Activated naive CD4-positive, alpha-beta T cell treated with anti-CD3 and anti-CD28 coated beads, Interleukin-2, amount 50 U/mL, for 24 hours (primary cell): ENCODE measurements at regions not wholly inside any gene's neighbourhood (a gene's known extent, or its start where the extent isn't known, plus 50 kb on each side); places are given as distances from the start of the nearest gene placed in this dataset.

Source experiments
- H3K27ac Mint-ChIP-seq: one replicate; pipeline ENCODE4 v1.8.0; 2021; ENCODE audit warnings: mild to moderate bottlenecking, mixed read lengths
- H3K27me3 Mint-ChIP-seq: one replicate; pipeline ENCODE4 v1.8.0; 2021; ENCODE audit warnings: mixed read lengths
- H3K36me3 Mint-ChIP-seq: one replicate; pipeline ENCODE4 v1.8.0; 2021; ENCODE audit warnings: mixed read lengths
- H3K4me1 Mint-ChIP-seq: one replicate; pipeline ENCODE4 v1.8.0; 2021; ENCODE audit warnings: mixed read lengths
- H3K4me3 Mint-ChIP-seq: one replicate; pipeline ENCODE4 v1.8.0; 2021; ENCODE audit warnings: mild to moderate bottlenecking, mixed read lengths
- H3K9me3 Mint-ChIP-seq: one replicate; pipeline ENCODE4 v1.8.0; 2021; ENCODE audit warnings: mixed read lengths

GRCh38 chr10:131513901-131514300 lies 202.4 kb upstream of the TCERG1L start:
- Mint-ChIP-seq H3K9me3 (no peaks in the 10 kb centered on the region), H3K27ac (no peak overlapping the region), H3K4me3 (no peak overlapping the region), H3K36me3 (no peaks in the 10 kb centered on the region), H3K4me1 (no peaks in the 10 kb centered on the region), H3K27me3 (no peaks in the 10 kb centered on the region)

- no peak overlapping the region for H3K27ac Mint-ChIP-seq
- no peaks in the 10 kb centered on the region for H3K4me1 Mint-ChIP-seq
- H3K27me3 Mint-ChIP-seq: peaks cover 2% of the 10 kb centered on the region
- H3K9me3 Mint-ChIP-seq: no peaks in the 10 kb centered on the region
- H3K36me3 Mint-ChIP-seq: no peaks in the 10 kb centered on the region
- H3K4me3 Mint-ChIP-seq: no peak overlapping the region
Measured at GRCh38 chr10:131514454-131514853, 202.9 kb upstream of the TCERG1L start.

- H3K36me3 Mint-ChIP-seq: no peaks in the 10 kb centered on the region
- peaks cover 3% of the 10 kb centered on the region for H3K27me3 Mint-ChIP-seq
- no peaks in the 10 kb centered on the region for H3K4me1 Mint-ChIP-seq
- H3K9me3 Mint-ChIP-seq: no peaks in the 10 kb centered on the region
- no peak overlapping the region for H3K4me3 Mint-ChIP-seq
- H3K27ac Mint-ChIP-seq: no peak overlapping the region
Measured at GRCh38 chr10:131516285-131516684, 204.8 kb upstream of the TCERG1L start.

GRCh38 chr10:131517781-131518180 lies 206.3 kb upstream of the TCERG1L start:
- H3K9me3 Mint-ChIP-seq: no peaks in the 10 kb centered on the region
- H3K27ac Mint-ChIP-seq: no peak overlapping the region
- peaks cover 3% of the 10 kb centered on the region for H3K27me3 Mint-ChIP-seq
- no peak overlapping the region for H3K4me3 Mint-ChIP-seq
- H3K4me1 Mint-ChIP-seq: no peaks in the 10 kb centered on the region
- no peaks in the 10 kb centered on the region for H3K36me3 Mint-ChIP-seq

GRCh38 chr10:131519723-131520605 lies 208.4 kb upstream of the TCERG1L start:
- Mint-ChIP-seq H3K27me3 (peaks cover 3% of the 10 kb centered on the region), H3K27ac (no peak overlapping the region), H3K4me3 (no peak overlapping the region), H3K36me3 (no peaks in the 10 kb centered on the region), H3K4me1 (no peaks in the 10 kb centered on the region), H3K9me3 (no peaks in the 10 kb centered on the region)

- Mint-ChIP-seq H3K9me3 (no peaks in the 10 kb centered on the region), H3K4me1 (no peaks in the 10 kb centered on the region), H3K4me3 (no peak overlapping the region), H3K36me3 (no peaks in the 10 kb centered on the region), H3K27me3 (no peaks in the 10 kb centered on the region), H3K27ac (no peak overlapping the region)
Measured at GRCh38 chr10:131531265-131532190, 220.0 kb upstream of the TCERG1L start.

- no peak overlapping the region for H3K4me3 Mint-ChIP-seq
- no peak overlapping the region for H3K27ac Mint-ChIP-seq
- H3K27me3 Mint-ChIP-seq: no peaks in the 10 kb centered on the region
- H3K4me1 Mint-ChIP-seq: no peaks in the 10 kb centered on the region
- no peaks in the 10 kb centered on the region for H3K36me3 Mint-ChIP-seq
- no peaks in the 10 kb centered on the region for H3K9me3 Mint-ChIP-seq
Measured at GRCh38 chr10:131532291-131532690, 220.8 kb upstream of the TCERG1L start.

GRCh38 chr10:131532745-131533341 lies 221.3 kb upstream of the TCERG1L start:
- H3K36me3 Mint-ChIP-seq: no peaks in the 10 kb centered on the region
- H3K9me3 Mint-ChIP-seq: no peaks in the 10 kb centered on the region
- no peaks in the 10 kb centered on the region for H3K27me3 Mint-ChIP-seq
- no peak overlapping the region for H3K27ac Mint-ChIP-seq
- H3K4me3 Mint-ChIP-seq: no peak overlapping the region
- no peaks in the 10 kb centered on the region for H3K4me1 Mint-ChIP-seq

GRCh38 chr10:131533846-131534526 lies 222.5 kb upstream of the TCERG1L start:
- H3K4me3 Mint-ChIP-seq: no peak overlapping the region
- H3K9me3 Mint-ChIP-seq: no peaks in the 10 kb centered on the region
- H3K27me3 Mint-ChIP-seq: no peaks in the 10 kb centered on the region
- H3K36me3 Mint-ChIP-seq: no peaks in the 10 kb centered on the region
- H3K4me1 Mint-ChIP-seq: no peaks in the 10 kb centered on the region
- no peak overlapping the region for H3K27ac Mint-ChIP-seq

GRCh38 chr10:131534836-131535235 lies 223.3 kb upstream of the TCERG1L start:
- H3K4me3 Mint-ChIP-seq: no peak overlapping the region
- H3K9me3 Mint-ChIP-seq: no peaks in the 10 kb centered on the region
- no peaks in the 10 kb centered on the region for H3K27me3 Mint-ChIP-seq
- H3K36me3 Mint-ChIP-seq: no peaks in the 10 kb centered on the region
- H3K27ac Mint-ChIP-seq: no peak overlapping the region
- H3K4me1 Mint-ChIP-seq: no peaks in the 10 kb centered on the region

GRCh38 chr10:131536676-131537075 lies 225.2 kb upstream of the TCERG1L start:
- no peak overlapping the region for H3K4me3 Mint-ChIP-seq
- H3K27ac Mint-ChIP-seq: no peak overlapping the region
- H3K36me3 Mint-ChIP-seq: no peaks in the 10 kb centered on the region
- H3K4me1 Mint-ChIP-seq: no peaks in the 10 kb centered on the region
- no peaks in the 10 kb centered on the region for H3K9me3 Mint-ChIP-seq
- H3K27me3 Mint-ChIP-seq: peaks cover 3% of the 10 kb centered on the region

- Mint-ChIP-seq H3K4me3 (no peak overlapping the region), H3K36me3 (no peaks in the 10 kb centered on the region), H3K4me1 (no peaks in the 10 kb centered on the region), H3K27me3 (peaks cover 3% of the 10 kb centered on the region), H3K9me3 (no peaks in the 10 kb centered on the region), H3K27ac (no peak overlapping the region)
Measured at GRCh38 chr10:131537281-131537680, 225.8 kb upstream of the TCERG1L start.

- Mint-ChIP-seq H3K4me1 (no peaks in the 10 kb centered on the region), H3K9me3 (no peaks in the 10 kb centered on the region), H3K4me3 (no peak overlapping the region), H3K27me3 (peaks cover 5% of the 10 kb centered on the region), H3K27ac (no peak overlapping the region), H3K36me3 (no peaks in the 10 kb centered on the region)
Measured at GRCh38 chr10:131544495-131544894, 233.0 kb upstream of the TCERG1L start.

GRCh38 chr10:131546086-131546810 lies 234.7 kb upstream of the TCERG1L start:
- H3K36me3 Mint-ChIP-seq: no peaks in the 10 kb centered on the region
- no peaks in the 10 kb centered on the region for H3K9me3 Mint-ChIP-seq

More at GRCh38 chr10:131546086-131546810, 234.7 kb upstream of the TCERG1L start:
- no peak overlapping the region for H3K27ac Mint-ChIP-seq
- no peaks in the 10 kb centered on the region for H3K4me1 Mint-ChIP-seq
- no peak overlapping the region for H3K4me3 Mint-ChIP-seq
- peaks cover 2% of the 10 kb centered on the region for H3K27me3 Mint-ChIP-seq
